Neuronal stem cell (in vitro differentiated cells): ENCODE measurements at regions not wholly inside any gene's neighbourhood (a gene's known extent, or its start where the extent isn't known, plus 50 kb on each side); places are given as distances from the start of the nearest gene placed in this dataset.

Experiments used
- DNase-seq: peaks from one replicate; pipeline ENCODE4 v3.0.0-alpha.2; 2013; ENCODE audit warnings: low spot score
- H2AFZ ChIP-seq: one replicate; pipeline ENCODE4 v1.6.1; 2013; ENCODE audit warnings: mild to moderate bottlenecking, low read length, inconsistent platforms
- H2AK5ac ChIP-seq: 2 replicates; pipeline ENCODE4 v1.6.1; 2013; ENCODE audit warnings: low read depth, mild to moderate bottlenecking, inconsistent platforms, low read length, moderate library complexity, mixed read lengths
- H2BK120ac ChIP-seq: 2 replicates; pipeline ENCODE4 v1.6.1; 2013; ENCODE audit warnings: low read depth, mild to moderate bottlenecking, inconsistent platforms, low read length, moderate library complexity, mixed read lengths
- H2BK12ac ChIP-seq: one replicate; pipeline ENCODE4 v1.6.1; 2013; ENCODE audit warnings: low read length, inconsistent platforms
- H2BK15ac ChIP-seq: 2 replicates; pipeline ENCODE4 v1.6.1; 2013; ENCODE audit warnings: mild to moderate bottlenecking, low read length, inconsistent platforms, mixed read lengths
- H2BK5ac ChIP-seq: one replicate; pipeline ENCODE4 v1.6.1; 2013; ENCODE audit warnings: inconsistent platforms, mild to moderate bottlenecking, low read length, moderate library complexity
- H3K14ac ChIP-seq: one replicate; pipeline ENCODE4 v1.6.1; 2013; ENCODE audit warnings: low read length, inconsistent platforms
- H3K18ac ChIP-seq: 2 replicates; pipeline ENCODE4 v1.6.1; 2013; ENCODE audit warnings: low read length, inconsistent platforms
- H3K23ac ChIP-seq: 2 replicates; pipeline ENCODE4 v1.6.1; 2013; ENCODE audit warnings: low read depth, mild to moderate bottlenecking, mixed read lengths, low read length, inconsistent platforms; ENCODE audit not compliant: poor library complexity
- H3K27ac ChIP-seq: replicated peaks from 3 replicates; pipeline ENCODE4 v1.5.1; 2013; ENCODE audit warnings: low read length, inconsistent platforms
- H3K27me3 ChIP-seq, 3 experiments: 2 replicates each; pipeline ENCODE4 v1.6.1; 2013; ENCODE audit warnings: low read length in 3 of 3, mild to moderate bottlenecking in 2 of 3, inconsistent platforms in 1 of 3, low read depth in 1 of 3, mixed read lengths in 1 of 3, moderate library complexity in 1 of 3; ENCODE audit not compliant: control insufficient read depth in 3 of 3, insufficient read depth in 3 of 3
- H3K36me3 ChIP-seq, 2 donors: replicated peaks in 1 of 2; 2 replicates each; pipeline ENCODE4 v1.6.1; 2013; ENCODE audit warnings: low read length in 2 of 2; ENCODE audit not compliant: control insufficient read depth in 2 of 2, insufficient read depth in 2 of 2
- H3K4ac ChIP-seq: 2 replicates; pipeline ENCODE4 v1.6.1; 2013; ENCODE audit warnings: inconsistent platforms, mild to moderate bottlenecking, low read length, moderate library complexity
- H3K4me1 ChIP-seq, 2 donors: 1 replicate in 1 of 2; 2 replicates in 1 of 2; pipeline ENCODE4 v1.6.1; 2013; ENCODE audit warnings: low read length in 2 of 2, low read depth in 1 of 2; ENCODE audit not compliant: control insufficient read depth in 2 of 2, insufficient read depth in 1 of 2
- H3K4me2 ChIP-seq: one replicate; pipeline ENCODE4 v1.6.1; 2013; ENCODE audit warnings: mild to moderate bottlenecking, low read length, inconsistent platforms; ENCODE audit not compliant: insufficient read depth, poor library complexity, severe bottlenecking
- H3K4me3 ChIP-seq, 2 donors: 2 replicates each; pipeline ENCODE4 v1.5.1; 2013; ENCODE audit warnings: low read length in 2 of 2, mild to moderate bottlenecking in 2 of 2, inconsistent platforms in 1 of 2, moderate library complexity in 1 of 2
- H3K79me1 ChIP-seq: one replicate; pipeline ENCODE4 v1.6.1; 2013; ENCODE audit warnings: low read depth, mild to moderate bottlenecking, inconsistent platforms, low read length, moderate library complexity
- H3K9ac ChIP-seq: one replicate; pipeline ENCODE4 v1.6.1; 2013; ENCODE audit warnings: mild to moderate bottlenecking, low read depth, low read length, inconsistent platforms; ENCODE audit not compliant: poor library complexity
- H3K9me3 ChIP-seq, 2 donors: replicated peaks in 1 of 2; 2 replicates each; pipeline versions ENCODE3 to v1.6.1; 2013; ENCODE audit warnings: low read length in 2 of 2, mild to moderate bottlenecking in 2 of 2, inconsistent platforms in 1 of 2, low read depth in 1 of 2, mixed read lengths in 1 of 2, moderate library complexity in 1 of 2; ENCODE audit not compliant: control insufficient read depth in 2 of 2, insufficient read depth in 1 of 2
- H4K8ac ChIP-seq: one replicate; pipeline ENCODE4 v1.6.1; 2013; ENCODE audit warnings: low read depth, mild to moderate bottlenecking, inconsistent platforms, low read length, moderate library complexity
- H4K91ac ChIP-seq: one replicate; pipeline ENCODE4 v1.6.1; 2013; ENCODE audit warnings: low read length, low read depth, mild to moderate bottlenecking, inconsistent platforms; ENCODE audit not compliant: poor library complexity
- WGBS, 2 donors: extraction: QIAGEN DNeasy Blood & Tissue Kit; methylation state at CpG; one replicate each; pipeline ENCODE4 v1.1.7; 2013; ENCODE audit warnings: missing lambda C conversion rate in 2 of 2, mixed read lengths in 1 of 2; ENCODE audit not compliant: insufficient read length in 2 of 2, insufficient replicate concordance in 1 of 2; ENCODE audit errors: extremely low coverage in 2 of 2; 5-methylcytosine and 5-hydroxymethylcytosine counted together

DNA sequence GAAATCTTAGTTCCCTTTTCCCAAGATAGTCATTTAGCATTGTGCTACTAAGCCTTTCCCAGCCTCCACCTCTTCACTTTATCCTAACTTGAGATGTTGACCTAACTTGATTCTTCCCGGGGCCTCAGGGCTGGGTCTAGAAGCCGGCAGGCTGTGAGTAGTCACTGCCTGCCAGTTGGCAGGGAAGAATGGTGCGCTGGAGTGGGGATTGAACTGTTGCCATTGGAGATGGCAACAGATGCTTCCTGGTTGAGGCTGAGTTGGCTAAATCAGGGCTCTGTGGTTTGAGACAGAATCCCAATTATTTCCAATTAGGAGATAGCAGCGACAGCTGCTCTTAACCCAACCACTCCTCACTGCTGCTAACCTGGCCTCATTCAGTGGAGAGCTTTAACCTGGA, 343.1 kb downstream of the BRINP1 start:
- no CpG with 5 or more reads among the region's 4 CpGs for WGBS, 2 donors
- H3K27ac ChIP-seq, result no peak overlapping the region

DNA sequence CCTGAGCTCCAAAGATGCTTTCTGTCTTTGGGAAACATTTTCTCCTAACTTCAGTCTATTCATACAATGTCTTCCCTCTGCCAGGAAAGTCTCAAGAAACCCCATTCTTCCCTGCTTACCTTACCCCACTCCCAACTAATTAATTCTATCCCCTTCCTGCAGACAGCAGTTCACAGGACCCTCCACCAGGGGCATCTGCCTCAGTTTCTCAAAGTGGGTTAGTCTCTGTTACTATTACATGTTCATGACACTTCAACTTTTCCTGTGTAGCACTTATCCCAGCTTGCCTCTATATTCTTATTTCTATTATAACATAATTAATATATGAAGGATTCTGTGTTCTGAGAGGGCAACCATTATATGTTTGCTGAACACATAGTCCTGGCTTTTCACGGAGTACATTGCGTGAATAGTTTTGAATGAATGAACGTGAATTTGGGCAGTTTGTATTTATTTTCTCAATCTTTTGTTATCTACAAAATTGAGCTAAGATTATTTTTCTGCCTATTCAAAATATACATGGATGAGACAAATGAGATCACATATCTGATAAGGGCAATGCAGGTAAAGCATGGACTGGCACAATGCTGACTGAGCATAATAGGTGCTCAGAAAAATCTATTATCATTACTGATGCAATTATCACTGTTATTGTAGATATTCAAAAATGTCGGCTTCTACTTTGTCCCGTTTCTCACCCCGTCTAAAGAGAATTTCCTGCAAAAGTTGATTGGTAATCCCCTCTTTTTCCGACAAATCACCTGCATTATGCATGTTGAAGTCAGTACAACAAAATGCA, 341.1 kb downstream of the BRINP1 start:
- Histone ChIP-seq H2BK12ac (no peak overlapping the region), H3K27ac (no peak overlapping the region), H3K4me2 (no peak overlapping the region), H3K27me3 (no peaks in the 10 kb centered on the region), H3K36me3 (no peaks in the 10 kb centered on the region), H2AFZ (no peak overlapping the region), H3K14ac (no peak overlapping the region), H3K23ac (no peak overlapping the region), H3K18ac (no peak overlapping the region), H3K4me3 (no peak overlapping the region), H3K9me3 (no peaks in the 10 kb centered on the region), H3K4ac (no peak overlapping the region), H3K4me1 (peaks cover 0 to 4% of the 10 kb centered on the region in 2 donors), H2BK120ac (no peak overlapping the region), H2BK5ac (no peak overlapping the region), H4K8ac (no peak overlapping the region), H3K79me1 (no peaks in the 10 kb centered on the region), H2AK5ac (no peak overlapping the region), H3K9ac (no peak overlapping the region), H2BK15ac (no peak overlapping the region), H4K91ac (no peak overlapping the region)
- DNase-seq, result no peak
- WGBS, 2 donors, result no CpG with 5 or more reads among the region's 7 CpGs

More for the DNA sequence above, 343.1 kb downstream of the BRINP1 start:
- Histone ChIP-seq H3K4me3 (no peak overlapping the region), H3K36me3 (no peaks in the 10 kb centered on the region), H3K14ac (no peak overlapping the region), H3K9me3 (no peaks in the 10 kb centered on the region), H2BK120ac (no peak overlapping the region), H2AK5ac (no peak overlapping the region), H4K91ac (no peak overlapping the region), H4K8ac (no peak overlapping the region), H2BK12ac (no peak overlapping the region), H2BK15ac (no peak overlapping the region), H3K9ac (no peak overlapping the region), H3K27me3 (no peaks in the 10 kb centered on the region), H3K4ac (no peak overlapping the region), H3K4me1 (peaks cover 0 to 4% of the 10 kb centered on the region in 2 donors), H3K4me2 (no peak overlapping the region), H2AFZ (no peak overlapping the region), H3K23ac (no peak overlapping the region), H3K79me1 (no peaks in the 10 kb centered on the region), H3K18ac (no peak overlapping the region), H2BK5ac (no peak overlapping the region)
- no peak for DNase-seq

DNA sequence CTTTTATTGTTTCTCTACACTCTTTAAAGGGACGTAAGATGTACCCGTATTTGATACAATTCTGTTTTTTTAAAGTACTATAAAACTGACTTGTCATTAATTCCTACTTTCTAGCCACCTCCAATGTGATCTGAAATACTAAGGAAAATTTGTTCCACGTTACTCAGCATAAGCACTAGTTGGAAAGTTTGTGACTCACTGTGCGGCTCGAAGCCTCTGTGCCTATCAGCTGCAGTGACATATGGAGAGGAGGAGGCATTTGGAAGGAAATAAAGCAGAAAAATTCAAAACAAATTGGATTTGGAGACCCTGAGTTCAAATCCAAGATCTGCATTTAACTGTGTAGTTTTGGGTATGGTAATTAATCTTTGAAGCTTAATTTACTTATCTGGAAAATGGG, 339.3 kb downstream of the BRINP1 start:
- no peak overlapping the region for H3K23ac ChIP-seq
- no peak overlapping the region for H3K4ac ChIP-seq
- no peak overlapping the region for H2BK15ac ChIP-seq
- WGBS, 2 donors, result no CpG with 5 or more reads among the region's 5 CpGs
- no peak overlapping the region for H2BK12ac ChIP-seq
- H4K91ac ChIP-seq, result no peak overlapping the region
- H2BK5ac ChIP-seq, result no peak overlapping the region
- no peak for DNase-seq
- H3K18ac ChIP-seq, result no peak overlapping the region
- H3K79me1 ChIP-seq, result no peaks in the 10 kb centered on the region
- no peak overlapping the region for H3K4me2 ChIP-seq
- H3K36me3 ChIP-seq, result no peaks in the 10 kb centered on the region
- no peaks in the 10 kb centered on the region for H3K27me3 ChIP-seq
- no peak overlapping the region for H3K4me3 ChIP-seq
- no peak overlapping the region for H2AFZ ChIP-seq
- no peak overlapping the region for H3K14ac ChIP-seq
- H3K27ac ChIP-seq, result no peak overlapping the region
- H3K9me3 ChIP-seq, result no peaks in the 10 kb centered on the region
- H4K8ac ChIP-seq, result no peak overlapping the region
- no peak overlapping the region for H2BK120ac ChIP-seq
- H3K9ac ChIP-seq, result no peak overlapping the region
- no peak overlapping the region for H2AK5ac ChIP-seq
- H3K4me1 ChIP-seq, result peaks cover 0 to 4% of the 10 kb centered on the region in 2 donors

DNA sequence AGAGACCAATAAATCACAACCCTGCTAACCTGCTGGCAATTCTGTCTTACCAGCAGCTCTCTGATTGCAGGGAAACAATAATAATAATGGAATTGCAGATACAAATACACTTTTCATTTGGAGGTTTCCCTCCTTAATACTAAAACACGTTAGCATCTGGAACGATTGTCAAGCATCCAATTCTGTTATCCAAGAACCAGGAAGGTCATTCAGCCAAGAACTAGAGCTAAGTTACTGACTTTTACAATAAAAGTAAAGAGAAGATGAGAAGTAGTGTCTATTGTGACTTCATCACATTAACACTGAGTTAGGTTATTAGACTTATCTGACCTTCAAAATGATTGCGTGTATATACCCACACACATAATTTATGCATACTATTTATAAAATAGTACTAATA, 335.6 kb downstream of the BRINP1 start:
- Histone ChIP-seq H2BK120ac (no peak overlapping the region), H3K18ac (no peak overlapping the region), H3K36me3 (no peaks in the 10 kb centered on the region), H3K4me2 (no peak overlapping the region), H2BK5ac (no peak overlapping the region), H2BK15ac (no peak overlapping the region), H3K79me1 (no peaks in the 10 kb centered on the region), H3K9me3 (no peaks in the 10 kb centered on the region), H3K14ac (no peak overlapping the region), H3K4me1 (no peaks in the 10 kb centered on the region), H4K8ac (no peak overlapping the region), H3K27me3 (no peaks in the 10 kb centered on the region), H2AK5ac (no peak overlapping the region), H2AFZ (no peak overlapping the region), H4K91ac (no peak overlapping the region), H3K27ac (no peak overlapping the region), H3K4me3 (no peak overlapping the region), H2BK12ac (no peak overlapping the region), H3K23ac (no peak overlapping the region), H3K9ac (no peak overlapping the region), H3K4ac (no peak overlapping the region)
- no CpG with 5 or more reads among the region's 3 CpGs for WGBS, 2 donors
- DNase-seq, result no peak
